H9 (cell line): ENCODE measurements at regions not wholly inside any gene's neighbourhood (a gene's known extent, or its start where the extent isn't known, plus 50 kb on each side); places are given as distances from the start of the nearest gene placed in this dataset.

Experiments used
- DNase-seq: peaks from one replicate; pipeline ENCODE4 v3.0.0-alpha.2; 2017
- H2AFZ ChIP-seq: one replicate; pipeline ENCODE4 v1.6.1; 2013; ENCODE audit warnings: mild to moderate bottlenecking, low read length, control low read depth, moderate library complexity
- H2AK5ac ChIP-seq: 2 replicates; pipeline ENCODE4 v1.6.1; 2013; ENCODE audit warnings: low read length, control low read depth, mixed read lengths; ENCODE audit not compliant: insufficient read length
- H2BK120ac ChIP-seq: one replicate; pipeline ENCODE4 v1.6.1; 2013; ENCODE audit warnings: low read depth, mild to moderate bottlenecking, low read length, control low read depth, inconsistent platforms; ENCODE audit not compliant: poor library complexity, severe bottlenecking
- H2BK12ac ChIP-seq: 2 replicates; pipeline ENCODE4 v1.6.1; 2013; ENCODE audit warnings: low read length, control low read depth, mixed read lengths, low read depth; ENCODE audit not compliant: insufficient read length
- H2BK15ac ChIP-seq: 2 replicates; pipeline ENCODE4 v1.6.1; 2013; ENCODE audit warnings: low read depth, low read length, control low read depth
- H2BK20ac ChIP-seq: one replicate; pipeline ENCODE4 v1.6.1; 2013; ENCODE audit warnings: low read depth, mild to moderate bottlenecking, low read length, control low read depth, inconsistent platforms; ENCODE audit not compliant: poor library complexity, severe bottlenecking
- H2BK5ac ChIP-seq: 2 replicates; pipeline ENCODE4 v1.6.1; 2013; ENCODE audit warnings: low read length, control low read depth, mixed read lengths; ENCODE audit not compliant: insufficient read length
- H3K14ac ChIP-seq: 2 replicates; pipeline ENCODE4 v1.6.1; 2013; ENCODE audit warnings: low read length, control low read depth; ENCODE audit not compliant: insufficient read depth
- H3K18ac ChIP-seq: 2 replicates; pipeline ENCODE4 v1.6.1; 2013; ENCODE audit warnings: low read depth, mild to moderate bottlenecking, mixed read lengths, low read length, control low read depth; ENCODE audit not compliant: insufficient read length
- H3K23ac ChIP-seq: 2 replicates; pipeline ENCODE4 v1.6.1; 2013; ENCODE audit warnings: low read length, control low read depth, mixed read lengths, low read depth; ENCODE audit not compliant: insufficient read length
- H3K23me2 ChIP-seq: 2 replicates; pipeline ENCODE4 v1.6.1; 2013; ENCODE audit warnings: low read depth, mild to moderate bottlenecking, mixed read lengths, low read length, control low read depth; ENCODE audit not compliant: insufficient read length, poor library complexity, severe bottlenecking
- H3K27ac ChIP-seq: 2 replicates; pipeline ENCODE4 v1.5.1; 2013; ENCODE audit warnings: low read length, control low read depth, mixed read lengths, low read depth; ENCODE audit not compliant: insufficient read length
- H3K27me3 ChIP-seq: 2 replicates; pipeline ENCODE4 v1.6.1; 2013; ENCODE audit warnings: low read length, control low read depth, inconsistent platforms; ENCODE audit not compliant: insufficient read depth
- H3K4ac ChIP-seq: 2 replicates; pipeline ENCODE4 v1.6.1; 2013; ENCODE audit warnings: low read depth, mild to moderate bottlenecking, control low read depth, inconsistent platforms, low read length, moderate library complexity
- H3K4me1 ChIP-seq: 2 replicates; pipeline ENCODE4 v1.6.1; 2013; ENCODE audit warnings: low read length, control low read depth, inconsistent platforms; ENCODE audit not compliant: insufficient read depth
- H3K4me2 ChIP-seq: 2 replicates; pipeline ENCODE4 v1.6.1; 2013; ENCODE audit warnings: low read length, control low read depth, mixed read lengths; ENCODE audit not compliant: insufficient read length, insufficient read depth
- H3K56ac ChIP-seq: 2 replicates; pipeline ENCODE4 v1.6.1; 2013; ENCODE audit warnings: low read depth, mild to moderate bottlenecking, mixed read lengths, low read length, control low read depth; ENCODE audit not compliant: insufficient read length
- H3K79me1 ChIP-seq: 2 replicates; pipeline ENCODE4 v1.6.1; 2013; ENCODE audit warnings: low read depth, mild to moderate bottlenecking, moderate library complexity, low read length, control low read depth, inconsistent platforms; ENCODE audit not compliant: insufficient read depth, poor library complexity, severe bottlenecking
- H3K79me2 ChIP-seq: 2 replicates; pipeline ENCODE4 v1.6.1; 2013; ENCODE audit warnings: low read length, control low read depth, inconsistent platforms; ENCODE audit not compliant: insufficient read depth
- H3K9ac ChIP-seq: 2 replicates; pipeline ENCODE4 v1.6.1; 2013; ENCODE audit warnings: low read length, control low read depth, mixed read lengths; ENCODE audit not compliant: insufficient read length; ENCODE audit errors: extremely low read depth
- H3K9me3 ChIP-seq: one replicate; pipeline ENCODE4 v1.6.1; 2013; ENCODE audit warnings: low read depth, low read length, inconsistent platforms; ENCODE audit not compliant: control insufficient read depth
- H3T11ph ChIP-seq: one replicate; pipeline ENCODE4 v1.6.1; 2013; ENCODE audit warnings: mild to moderate bottlenecking, low read length, control low read depth, inconsistent platforms
- H4K20me1 ChIP-seq: one replicate; pipeline ENCODE4 v1.6.1; 2013; ENCODE audit not compliant: control insufficient read depth, insufficient read length, insufficient read depth
- H4K5ac ChIP-seq: 2 replicates; pipeline ENCODE4 v1.6.1; 2013; ENCODE audit warnings: low read depth, mild to moderate bottlenecking, mixed read lengths, low read length, control low read depth; ENCODE audit not compliant: insufficient read length
- H4K8ac ChIP-seq: replicated peaks from 2 replicates; pipeline ENCODE4 v1.6.1; 2013; ENCODE audit warnings: low read length, control low read depth, mixed read lengths, low read depth; ENCODE audit not compliant: insufficient read length
- H4K91ac ChIP-seq: 2 replicates; pipeline ENCODE4 v1.6.1; 2013; ENCODE audit warnings: low read depth, mild to moderate bottlenecking, moderate library complexity, mixed read lengths, low read length, control low read depth; ENCODE audit not compliant: insufficient read length
- H3K27ac Mint-ChIP-seq, 3 experiments: 2 replicates in 2 of 3; 3 replicates in 1 of 3; pipeline ENCODE4 v1.8.0; 2020 to 2021; ENCODE audit warnings: mixed read lengths in 3 of 3, mild to moderate bottlenecking in 1 of 3, moderate library complexity in 1 of 3
- H3K27me3 Mint-ChIP-seq: 2 replicates; pipeline ENCODE4 v1.8.0; 2021; ENCODE audit warnings: low read depth, mild to moderate bottlenecking, moderate library complexity, mixed read lengths
- H3K36me3 Mint-ChIP-seq, 3 experiments: 2 replicates in 2 of 3; 3 replicates in 1 of 3; pipeline ENCODE4 v1.8.0; 2020 to 2021; ENCODE audit warnings: low read depth in 3 of 3, mixed read lengths in 3 of 3; ENCODE audit not compliant: insufficient read depth in 1 of 3
- H3K4me1 Mint-ChIP-seq, 2 experiments: 2 replicates each; pipeline ENCODE4 v1.8.0; 2020; ENCODE audit warnings: mixed read lengths in 2 of 2
- H3K4me3 Mint-ChIP-seq, 2 experiments: 2 replicates in 1 of 2; 3 replicates in 1 of 2; pipeline ENCODE4 v1.8.0; 2020 to 2021; ENCODE audit warnings: mild to moderate bottlenecking in 2 of 2, mixed read lengths in 2 of 2, moderate library complexity in 1 of 2
- H3K9me3 Mint-ChIP-seq, 2 experiments: 2 replicates in 1 of 2; 3 replicates in 1 of 2; pipeline ENCODE4 v1.8.0; 2020; ENCODE audit warnings: mild to moderate bottlenecking in 2 of 2, mixed read lengths in 2 of 2, moderate library complexity in 1 of 2
- WGBS: extraction: QIAGEN DNeasy Blood & Tissue Kit; methylation state at CpG from one replicate; pipeline ENCODE4 v1.1.7; 2013; ENCODE audit warnings: missing lambda C conversion rate, low lambda C conversion rate, mixed read lengths; ENCODE audit not compliant: insufficient read length; ENCODE audit errors: extremely low coverage; 5-methylcytosine and 5-hydroxymethylcytosine counted together
- TF ChIP-seq, protein P1 (sequence below): fragments of 200-600 bp; sonication (generic); conservative IDR thresholded peaks from 3 replicates; pipeline ENCODE4 v1.8.0; 2021; ENCODE audit warnings: antibody characterized with exemption, mild to moderate bottlenecking

DNA sequence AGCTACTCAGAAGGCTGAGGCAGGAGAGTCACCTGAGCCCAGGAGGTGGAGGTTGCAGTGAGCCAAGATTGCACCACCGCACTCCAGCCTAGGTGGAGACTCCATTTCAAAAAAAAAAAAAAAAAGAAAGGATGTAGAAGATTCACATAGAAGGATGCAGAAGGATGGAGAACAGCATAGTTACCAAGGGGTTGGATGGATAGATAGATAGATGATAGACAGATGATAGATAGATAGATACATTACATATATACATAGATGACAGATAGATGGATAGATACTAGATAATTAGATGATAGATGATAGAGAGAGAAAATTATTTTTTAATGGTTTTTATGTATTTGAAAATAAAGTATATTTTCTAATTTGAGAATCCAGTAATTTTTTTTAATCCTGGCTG is 160.7 kb upstream of the ARID1B start:
- Histone ChIP-seq H4K8ac (no peak overlapping the region), H3K4ac (no peak overlapping the region), H2BK15ac (no peak overlapping the region), H3K23ac (no peak overlapping the region), H4K91ac (no peak overlapping the region), H2BK5ac (no peak overlapping the region), H3K4me2 (no peak overlapping the region), H3K79me1 (no peaks in the 10 kb centered on the region), H3K9me3 (no peaks in the 10 kb centered on the region), H2BK20ac (no peak overlapping the region), H2AFZ (no peak overlapping the region), H3K27ac (no peak overlapping the region), H3K14ac (no peak overlapping the region), H3K27me3 (no peaks in the 10 kb centered on the region), H3K18ac (no peak overlapping the region), H4K5ac (no peak overlapping the region), H4K20me1 (no peaks in the 10 kb centered on the region), H3K79me2 (no peaks in the 10 kb centered on the region), H3K4me1 (no peaks in the 10 kb centered on the region), H3T11ph (no peak overlapping the region), H2BK120ac (no peak overlapping the region), H2AK5ac (no peak overlapping the region), H2BK12ac (no peak overlapping the region), H3K9ac (no peak overlapping the region), H3K56ac (no peak overlapping the region), H3K23me2 (no peaks in the 10 kb centered on the region)
- H3K27ac Mint-ChIP-seq: no peak overlapping the region
- peaks cover 12 to 17% of the 10 kb centered on the region in 2 experiments; a peak in 3 of 4 replicates for H3K4me1 Mint-ChIP-seq
- H3K27me3 Mint-ChIP-seq: no peaks in the 10 kb centered on the region
- H3K36me3 Mint-ChIP-seq: peaks cover 16 to 32% (median 32%) of the 10 kb centered on the region in 3 experiments
- TF ChIP-seq, protein P1, sequence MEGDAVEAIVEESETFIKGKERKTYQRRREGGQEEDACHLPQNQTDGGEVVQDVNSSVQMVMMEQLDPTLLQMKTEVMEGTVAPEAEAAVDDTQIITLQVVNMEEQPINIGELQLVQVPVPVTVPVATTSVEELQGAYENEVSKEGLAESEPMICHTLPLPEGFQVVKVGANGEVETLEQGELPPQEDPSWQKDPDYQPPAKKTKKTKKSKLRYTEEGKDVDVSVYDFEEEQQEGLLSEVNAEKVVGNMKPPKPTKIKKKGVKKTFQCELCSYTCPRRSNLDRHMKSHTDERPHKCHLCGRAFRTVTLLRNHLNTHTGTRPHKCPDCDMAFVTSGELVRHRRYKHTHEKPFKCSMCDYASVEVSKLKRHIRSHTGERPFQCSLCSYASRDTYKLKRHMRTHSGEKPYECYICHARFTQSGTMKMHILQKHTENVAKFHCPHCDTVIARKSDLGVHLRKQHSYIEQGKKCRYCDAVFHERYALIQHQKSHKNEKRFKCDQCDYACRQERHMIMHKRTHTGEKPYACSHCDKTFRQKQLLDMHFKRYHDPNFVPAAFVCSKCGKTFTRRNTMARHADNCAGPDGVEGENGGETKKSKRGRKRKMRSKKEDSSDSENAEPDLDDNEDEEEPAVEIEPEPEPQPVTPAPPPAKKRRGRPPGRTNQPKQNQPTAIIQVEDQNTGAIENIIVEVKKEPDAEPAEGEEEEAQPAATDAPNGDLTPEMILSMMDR: no peak
- peaks cover 31 to 36% of the 10 kb centered on the region in 2 experiments for H3K9me3 Mint-ChIP-seq
- WGBS: no CpG with 5 or more reads among the region's 1 CpG
- DNase-seq: no peak
- no peak overlapping the region for H3K4me3 Mint-ChIP-seq
